ENCODE measurements at regions not wholly inside any gene's neighbourhood (a gene's known extent, or its start where the extent isn't known, plus 50 kb on each side); places are given as distances from the start of the nearest gene placed in this dataset.

GRCh38 chr2:147177071-147177857 lies 667.6 kb upstream of the ACVR2A start:
- Histone ChIP-seq H3K4me1 (ENCODE audit: control insufficient read depth, insufficient read depth, low read length) (no peaks in the 10 kb centered on the region), H3K27ac (ENCODE audit: low read depth, low read length) (no peak overlapping the region), H3K9ac (ENCODE audit: low read length) (no peak overlapping the region), H3K27me3 (ENCODE audit: control insufficient read depth, insufficient read depth, low read length) (no peaks in the 10 kb centered on the region), H3K36me3 (ENCODE audit: control insufficient read depth, insufficient read depth, low read length) (no peaks in the 10 kb centered on the region), H3K4me3 (ENCODE audit: low read length) (no peak overlapping the region)

DNA sequence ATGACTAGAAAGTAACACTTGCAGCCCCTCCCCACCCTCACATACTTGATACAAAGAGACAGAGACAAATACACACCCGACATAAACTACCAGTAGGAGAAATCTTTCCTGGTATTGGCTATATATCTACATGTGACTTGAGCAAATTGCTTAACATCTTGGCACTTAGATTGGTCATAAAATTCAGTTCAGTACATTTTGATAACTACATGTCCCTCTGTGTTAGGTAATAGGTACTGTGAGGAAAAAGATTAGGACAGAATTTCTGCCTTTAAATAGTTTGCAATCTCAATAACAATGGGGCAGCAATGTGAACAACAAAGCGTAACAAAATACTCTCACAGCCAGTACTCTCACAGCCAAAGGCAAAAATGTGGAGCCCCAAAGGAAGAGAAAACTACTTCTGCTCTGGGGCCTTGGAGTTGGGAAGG lies 670.0 kb upstream of the ACVR2A start:
- Histone ChIP-seq H3K36me3 (ENCODE audit: control insufficient read depth, insufficient read depth, low read length) (no peaks in the 10 kb centered on the region), H3K27me3 (ENCODE audit: control insufficient read depth, insufficient read depth, low read length) (no peaks in the 10 kb centered on the region), H3K27ac (ENCODE audit: low read depth, low read length) (no peak overlapping the region), H3K9ac (ENCODE audit: low read length) (no peak overlapping the region), H3K4me1 (ENCODE audit: control insufficient read depth, insufficient read depth, low read length) (no peaks in the 10 kb centered on the region), H3K4me3 (ENCODE audit: low read length) (no peak overlapping the region)

GRCh38 chr2:147173798-147174197 lies 671.0 kb upstream of the ACVR2A start:
- H3K4me1 ChIP-seq (ENCODE audit: control insufficient read depth, insufficient read depth, low read length): no peaks in the 10 kb centered on the region
- H3K27ac ChIP-seq (ENCODE audit: low read depth, low read length): no peak overlapping the region
- H3K4me3 ChIP-seq (ENCODE audit: low read length): no peak overlapping the region
- H3K36me3 ChIP-seq (ENCODE audit: control insufficient read depth, insufficient read depth, low read length): no peaks in the 10 kb centered on the region
- no peaks in the 10 kb centered on the region for H3K27me3 ChIP-seq (ENCODE audit: control insufficient read depth, insufficient read depth, low read length)
- no peak overlapping the region for H3K9ac ChIP-seq (ENCODE audit: low read length)

DNA sequence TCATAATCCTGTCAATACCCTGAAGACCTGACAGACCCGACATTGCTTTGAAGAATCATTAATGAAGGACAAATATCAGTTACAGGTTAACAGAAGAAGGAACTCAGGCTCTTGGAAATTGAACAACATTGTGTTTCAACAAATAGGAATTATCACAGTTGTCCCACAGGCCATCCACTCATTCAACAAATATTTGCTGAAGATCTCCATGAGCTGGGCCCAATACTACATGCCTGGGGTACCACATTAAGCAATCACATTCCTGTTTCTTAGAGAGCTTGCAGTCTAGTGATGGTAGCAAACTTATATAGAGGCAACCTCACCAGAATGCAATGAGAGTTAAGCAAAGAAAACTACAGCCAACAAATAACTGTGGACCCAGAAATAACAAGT lies 671.6 kb upstream of the ACVR2A start:
- Histone ChIP-seq H3K27me3 (ENCODE audit: control insufficient read depth, insufficient read depth, low read length) (no peaks in the 10 kb centered on the region), H3K27ac (ENCODE audit: low read depth, low read length) (no peak overlapping the region), H3K4me1 (ENCODE audit: control insufficient read depth, insufficient read depth, low read length) (no peaks in the 10 kb centered on the region), H3K36me3 (ENCODE audit: control insufficient read depth, insufficient read depth, low read length) (no peaks in the 10 kb centered on the region), H3K9ac (ENCODE audit: low read length) (no peak overlapping the region), H3K4me3 (ENCODE audit: low read length) (no peak overlapping the region)

- H3K4me1 ChIP-seq (ENCODE audit: control insufficient read depth, insufficient read depth, low read length): no peaks in the 10 kb centered on the region
- no peak overlapping the region for H3K9ac ChIP-seq (ENCODE audit: low read length)
- H3K4me3 ChIP-seq (ENCODE audit: low read length): no peak overlapping the region
- no peaks in the 10 kb centered on the region for H3K27me3 ChIP-seq (ENCODE audit: control insufficient read depth, insufficient read depth, low read length)
- no peaks in the 10 kb centered on the region for H3K36me3 ChIP-seq (ENCODE audit: control insufficient read depth, insufficient read depth, low read length)
- H3K27ac ChIP-seq (ENCODE audit: low read depth, low read length): no peak overlapping the region
These were observed 672.2 kb upstream of the ACVR2A start for GRCh38 chr2:147172493-147173188.

DNA sequence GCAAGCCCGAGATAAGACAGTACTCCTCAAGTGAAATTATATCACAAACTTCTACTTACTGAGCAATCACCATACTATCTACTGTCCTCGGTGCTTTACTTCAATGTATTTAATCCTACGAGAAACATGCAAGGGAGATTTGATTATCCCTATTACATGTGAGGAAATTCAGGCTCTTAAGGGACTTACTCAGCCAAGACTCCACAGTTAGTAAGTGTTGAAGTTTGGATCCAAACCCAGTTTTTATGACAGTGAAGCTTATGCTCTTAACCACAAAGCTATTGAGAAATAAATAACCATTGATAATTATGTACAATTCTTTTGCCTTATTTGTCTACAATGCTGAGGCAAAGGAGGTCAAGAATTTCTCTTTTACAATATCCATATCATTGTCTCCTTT lies 672.9 kb upstream of the ACVR2A start:
- Histone ChIP-seq H3K9ac (ENCODE audit: low read length) (no peak overlapping the region), H3K27me3 (ENCODE audit: control insufficient read depth, insufficient read depth, low read length) (no peaks in the 10 kb centered on the region), H3K4me1 (ENCODE audit: control insufficient read depth, insufficient read depth, low read length) (no peaks in the 10 kb centered on the region), H3K4me3 (ENCODE audit: low read length) (no peak overlapping the region), H3K27ac (ENCODE audit: low read depth, low read length) (no peak overlapping the region), H3K36me3 (ENCODE audit: control insufficient read depth, insufficient read depth, low read length) (no peaks in the 10 kb centered on the region)

- Histone ChIP-seq H3K9ac (ENCODE audit: low read length) (no peak overlapping the region), H3K4me3 (ENCODE audit: low read length) (no peak overlapping the region), H3K4me1 (ENCODE audit: control insufficient read depth, insufficient read depth, low read length) (no peaks in the 10 kb centered on the region), H3K27ac (ENCODE audit: low read depth, low read length) (no peak overlapping the region), H3K27me3 (ENCODE audit: control insufficient read depth, insufficient read depth, low read length) (no peaks in the 10 kb centered on the region), H3K36me3 (ENCODE audit: control insufficient read depth, insufficient read depth, low read length) (no peaks in the 10 kb centered on the region)
These were observed 673.9 kb upstream of the ACVR2A start for GRCh38 chr2:147170932-147171331.

DNA sequence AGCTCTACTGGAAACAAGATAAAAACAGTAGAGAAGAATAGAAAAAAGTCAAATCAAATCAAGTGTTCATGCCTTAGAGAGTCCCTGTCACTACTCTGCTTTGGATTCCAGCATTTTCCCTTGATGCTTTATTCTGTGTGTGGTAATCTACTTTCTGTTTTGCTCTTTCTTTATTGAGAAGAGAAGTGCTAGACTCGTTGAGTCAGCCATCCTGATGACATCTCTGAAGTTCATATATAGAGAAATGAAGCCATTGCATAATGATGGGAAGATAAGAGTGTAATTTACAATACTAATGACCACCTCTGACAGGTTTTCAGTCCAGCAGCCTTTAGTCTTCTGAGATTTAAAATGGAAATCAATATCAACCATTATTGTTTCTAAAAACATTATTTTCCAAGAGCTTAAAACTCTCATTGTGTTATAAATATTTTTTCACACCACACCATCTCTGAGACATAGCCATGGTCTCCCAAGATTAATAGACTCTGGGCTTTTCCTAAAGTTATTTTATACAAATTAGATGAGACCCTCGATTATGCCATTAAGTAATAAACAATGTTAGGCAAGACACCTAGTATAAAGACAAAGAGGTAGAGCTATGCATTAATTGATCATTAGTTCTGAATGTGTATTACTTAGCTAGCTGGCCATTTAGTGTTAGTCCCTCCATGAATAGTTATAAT lies 679.0 kb upstream of the ACVR2A start:
- no peak overlapping the region for H3K4me3 ChIP-seq (ENCODE audit: low read length)
- no peaks in the 10 kb centered on the region for H3K36me3 ChIP-seq (ENCODE audit: control insufficient read depth, insufficient read depth, low read length)
- H3K9ac ChIP-seq (ENCODE audit: low read length): no peak overlapping the region
- no peaks in the 10 kb centered on the region for H3K4me1 ChIP-seq (ENCODE audit: control insufficient read depth, insufficient read depth, low read length)
- no peaks in the 10 kb centered on the region for H3K27me3 ChIP-seq (ENCODE audit: control insufficient read depth, insufficient read depth, low read length)
- H3K27ac ChIP-seq (ENCODE audit: low read depth, low read length): no peak overlapping the region

DNA sequence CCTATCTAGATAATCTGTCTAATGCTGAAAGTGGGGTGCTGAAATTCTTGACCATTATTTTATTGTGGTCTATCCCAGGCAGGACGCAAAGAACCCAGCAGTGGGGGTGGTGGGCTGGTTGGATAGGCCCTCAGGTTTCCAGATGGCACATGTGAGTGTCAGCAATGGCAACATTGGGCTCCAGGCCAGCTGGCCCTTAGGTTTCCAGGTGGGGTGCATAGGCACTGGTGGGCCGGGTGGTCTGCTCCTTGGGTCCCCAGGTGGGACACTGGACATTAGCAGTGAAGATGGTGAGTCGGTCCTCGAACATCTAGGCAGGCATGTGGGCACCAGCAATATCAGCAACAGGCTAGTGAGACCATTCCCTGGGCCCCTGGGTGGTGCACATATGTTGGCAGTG lies 680.3 kb upstream of the ACVR2A start:
- no peaks in the 10 kb centered on the region for H3K27me3 ChIP-seq (ENCODE audit: control insufficient read depth, insufficient read depth, low read length)
- H3K9ac ChIP-seq (ENCODE audit: low read length): no peak overlapping the region
- H3K27ac ChIP-seq (ENCODE audit: low read depth, low read length): no peak overlapping the region
- H3K4me3 ChIP-seq (ENCODE audit: low read length): no peak overlapping the region
- H3K4me1 ChIP-seq (ENCODE audit: control insufficient read depth, insufficient read depth, low read length): no peaks in the 10 kb centered on the region
- H3K36me3 ChIP-seq (ENCODE audit: control insufficient read depth, insufficient read depth, low read length): no peaks in the 10 kb centered on the region

DNA sequence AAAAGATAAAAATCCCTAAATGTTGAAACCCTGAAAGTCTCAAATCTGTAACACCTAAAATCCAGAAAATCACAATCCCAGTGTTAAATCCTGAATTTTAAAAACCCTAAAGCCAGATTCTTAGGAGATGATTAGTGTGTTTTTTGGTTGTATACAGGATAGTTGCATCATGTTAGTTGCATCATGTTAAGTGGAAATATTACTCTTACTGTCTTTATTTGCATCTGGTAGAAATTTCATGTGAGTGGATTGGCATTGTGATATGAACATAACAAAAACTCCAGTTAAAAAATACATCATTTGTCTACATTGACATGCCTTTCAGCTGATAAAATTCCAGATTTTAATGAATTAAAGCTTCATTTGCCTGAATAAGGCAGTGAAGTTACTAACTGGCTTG lies 683.1 kb upstream of the ACVR2A start:
- Histone ChIP-seq H3K27ac (ENCODE audit: low read depth, low read length) (no peak overlapping the region), H3K4me1 (ENCODE audit: control insufficient read depth, insufficient read depth, low read length) (no peaks in the 10 kb centered on the region)

DNA sequence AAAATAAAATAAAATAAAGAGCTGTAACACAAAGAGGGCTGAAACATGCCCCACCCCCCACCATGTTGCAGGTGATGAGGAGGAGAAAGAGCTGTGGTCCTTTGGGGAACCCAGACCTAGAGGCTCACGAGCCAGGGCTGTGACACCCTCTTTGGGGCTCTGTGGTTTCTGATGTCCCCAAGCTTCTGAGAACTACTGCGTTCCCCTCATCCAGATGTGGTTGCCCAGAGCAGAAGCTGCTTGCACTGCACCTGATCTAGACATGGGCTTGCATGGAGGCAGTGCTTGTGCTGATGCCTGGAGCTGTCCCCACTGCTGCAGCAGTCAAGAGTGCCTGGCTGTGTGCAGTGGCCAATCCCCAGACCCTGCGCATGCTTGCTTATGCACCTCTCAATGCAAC lies 687.9 kb upstream of the ACVR2A start:
- no peak overlapping the region for H3K9ac ChIP-seq (ENCODE audit: low read length)
- no peaks in the 10 kb centered on the region for H3K36me3 ChIP-seq (ENCODE audit: control insufficient read depth, insufficient read depth, low read length)
- no peaks in the 10 kb centered on the region for H3K27me3 ChIP-seq (ENCODE audit: control insufficient read depth, insufficient read depth, low read length)
- H3K4me1 ChIP-seq (ENCODE audit: control insufficient read depth, insufficient read depth, low read length): no peaks in the 10 kb centered on the region
- H3K4me3 ChIP-seq (ENCODE audit: low read length): no peak overlapping the region
- no peak overlapping the region for H3K27ac ChIP-seq (ENCODE audit: low read depth, low read length)

More for the DNA sequence above, 683.1 kb upstream of the ACVR2A start:
- Histone ChIP-seq H3K9ac (ENCODE audit: low read length) (no peak overlapping the region), H3K27me3 (ENCODE audit: control insufficient read depth, insufficient read depth, low read length) (no peaks in the 10 kb centered on the region), H3K4me3 (ENCODE audit: low read length) (no peak overlapping the region), H3K36me3 (ENCODE audit: control insufficient read depth, insufficient read depth, low read length) (no peaks in the 10 kb centered on the region)

GRCh38 chr2:147150241-147150635 lies 694.6 kb upstream of the ACVR2A start:
- Histone ChIP-seq H3K4me1 (ENCODE audit: control insufficient read depth, insufficient read depth, low read length) (no peaks in the 10 kb centered on the region), H3K27ac (ENCODE audit: low read depth, low read length) (no peak overlapping the region), H3K27me3 (ENCODE audit: control insufficient read depth, insufficient read depth, low read length) (no peaks in the 10 kb centered on the region), H3K36me3 (ENCODE audit: control insufficient read depth, insufficient read depth, low read length) (no peaks in the 10 kb centered on the region), H3K9ac (ENCODE audit: low read length) (no peak overlapping the region), H3K4me3 (ENCODE audit: low read length) (no peak overlapping the region)

All from rectal smooth muscle tissue (tissue), 1 donor.